GM19238 (cell line): ENCODE measurements at regions not wholly inside any gene's neighbourhood (a gene's known extent, or its start where the extent isn't known, plus 50 kb on each side); places are given as distances from the start of the nearest gene placed in this dataset.

Source experiments
- DNase-seq: peaks from one replicate; pipeline ENCODE4 v3.0.0; 2011; ENCODE audit warnings: low spot score; ENCODE audit not compliant: insufficient read length

DNA sequence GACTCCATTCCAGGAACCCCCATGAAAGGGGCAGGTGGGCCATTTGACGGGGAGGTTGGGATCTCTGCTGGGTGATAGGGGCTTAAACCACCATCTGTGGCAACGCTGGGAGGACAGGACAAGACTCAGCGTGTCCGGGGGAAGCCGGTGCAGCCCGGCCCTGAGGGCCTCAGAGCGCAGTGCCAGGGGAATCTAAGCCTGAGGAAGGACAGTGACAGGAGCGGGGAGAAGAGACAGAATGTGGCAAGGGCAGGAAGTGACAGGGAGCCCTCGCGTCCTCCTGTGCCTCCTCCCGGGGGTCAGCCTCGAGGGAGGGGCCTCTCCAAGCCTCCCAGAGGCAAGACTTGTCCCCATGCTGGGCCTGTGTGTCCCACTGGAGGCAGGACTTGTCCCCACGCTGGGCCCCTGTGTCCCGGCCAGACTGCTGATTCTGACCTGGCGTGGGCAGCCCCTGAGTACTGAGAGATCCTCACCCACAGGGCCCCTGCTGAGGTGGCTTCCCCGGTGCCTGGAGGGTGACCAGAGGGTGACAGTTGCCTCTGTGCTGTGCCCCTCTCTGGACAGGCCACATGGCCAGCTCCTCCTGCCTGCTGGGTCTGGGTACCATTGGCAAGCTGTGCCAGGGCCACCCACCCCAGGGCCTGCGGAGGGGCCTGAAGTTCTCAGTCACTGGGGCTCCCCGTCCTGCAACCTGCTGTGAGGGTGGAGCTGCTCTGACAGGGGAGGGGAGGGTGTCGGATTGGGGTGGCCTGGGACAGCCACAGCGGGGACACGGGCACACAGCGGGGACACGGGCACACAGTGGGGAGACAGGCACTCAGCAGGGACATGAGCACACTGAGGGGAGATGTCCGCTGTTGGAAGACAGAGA, 676.2 kb downstream of the BRD1 start:
- DNase-seq = no peak

DNA sequence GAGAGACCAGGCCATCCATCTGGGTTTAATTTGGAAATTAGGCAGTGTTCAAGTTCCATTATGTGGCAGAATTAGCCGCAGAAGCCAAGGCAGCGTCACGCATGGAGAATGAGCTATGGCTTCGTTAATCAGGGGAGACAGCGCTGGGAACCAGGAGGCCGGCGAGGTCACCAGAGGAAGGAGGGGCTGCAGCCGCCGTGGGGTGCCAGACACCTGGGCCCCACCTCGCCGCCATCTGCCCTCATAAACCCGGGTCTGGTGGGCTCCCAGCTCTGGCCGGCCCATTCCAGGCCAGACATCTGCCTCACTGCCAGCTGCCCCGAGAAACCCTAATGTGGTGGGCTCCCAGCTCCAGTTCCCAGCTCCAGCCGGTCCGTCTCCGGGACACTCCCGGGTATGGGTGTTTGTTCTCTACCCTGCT, 676.9 kb downstream of the BRD1 start:
- DNase-seq = no peak

- no peak for DNase-seq
Measured at GRCh38 chr22:49149721-49150608, 677.7 kb downstream of the BRD1 start.

- no peak for DNase-seq
Measured at GRCh38 chr22:49148895-49149418, 678.7 kb downstream of the BRD1 start.

DNA sequence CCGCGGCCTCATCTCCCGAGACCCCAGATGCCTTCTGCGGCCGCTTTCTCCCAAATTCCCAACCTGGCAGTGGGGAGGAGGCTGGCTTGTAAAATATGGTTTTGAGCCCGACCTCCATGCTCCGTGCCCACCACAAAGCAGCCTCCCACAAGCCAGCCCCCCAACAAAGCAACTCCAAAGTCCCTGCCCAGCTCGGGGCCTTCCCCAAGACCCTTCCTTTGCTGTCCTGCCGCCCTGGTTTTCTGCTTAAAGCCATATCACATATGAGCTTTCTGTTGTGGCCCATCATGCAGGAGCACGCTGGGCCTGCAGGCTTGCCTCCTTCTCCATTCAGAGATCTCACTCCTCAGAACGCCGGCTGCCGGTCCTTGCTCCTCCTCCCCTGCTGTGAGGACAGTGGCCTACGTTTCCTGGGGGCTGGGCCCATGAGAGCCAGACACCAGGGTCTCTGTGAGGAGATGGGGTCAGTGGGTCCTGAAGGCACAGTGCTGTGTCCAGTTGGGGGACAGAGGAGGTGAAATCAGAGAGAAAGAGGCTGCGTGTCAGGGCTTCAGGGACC, 680.0 kb downstream of the BRD1 start:
- no peak for DNase-seq

- no peak for DNase-seq
Measured at GRCh38 chr22:49147171-49147570, 680.5 kb downstream of the BRD1 start.

DNA sequence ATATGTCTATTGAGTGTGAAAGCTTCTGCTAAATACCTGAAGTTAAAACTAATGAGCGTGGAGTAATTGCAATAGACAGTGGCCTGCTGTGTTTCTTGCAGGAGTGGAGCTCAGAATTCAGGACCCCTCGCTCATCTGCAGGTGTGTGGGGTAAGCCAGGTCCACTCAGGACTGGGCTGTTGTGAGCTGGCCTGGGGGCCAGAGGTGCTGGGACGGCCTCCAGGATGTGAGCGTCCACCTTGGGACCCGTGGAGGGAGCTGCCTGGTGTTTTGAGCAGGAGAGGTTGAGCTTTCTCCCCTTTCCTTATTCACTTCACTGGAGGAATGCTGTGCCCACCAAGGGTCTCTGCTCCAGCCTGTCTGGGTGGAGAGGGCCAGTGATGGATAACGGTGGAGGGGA, 681.2 kb downstream of the BRD1 start:
- DNase-seq = no peak

DNA sequence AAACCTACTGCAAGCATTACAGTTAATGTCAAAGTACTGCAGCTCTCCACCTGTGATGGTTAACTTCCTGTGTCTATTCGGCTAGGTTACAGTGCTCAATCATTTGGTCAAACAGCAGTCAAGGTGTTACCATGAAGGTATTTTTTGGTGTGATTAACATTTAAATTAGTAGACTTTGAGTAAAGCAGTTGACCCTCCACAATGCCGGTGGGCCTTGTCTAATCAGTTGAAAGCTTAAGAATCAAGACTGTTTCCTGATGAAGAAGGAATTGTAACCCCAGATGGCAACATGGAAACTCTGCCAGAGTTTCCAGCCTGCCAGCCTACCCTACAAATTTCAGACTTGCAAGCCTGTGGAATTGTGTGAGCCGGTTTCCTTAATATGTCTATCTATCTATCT, 683.9 kb downstream of the BRD1 start:
- no peak for DNase-seq

GRCh38 chr22:49142891-49143290, 684.8 kb downstream of the BRD1 start:
- DNase-seq = no peak

DNA sequence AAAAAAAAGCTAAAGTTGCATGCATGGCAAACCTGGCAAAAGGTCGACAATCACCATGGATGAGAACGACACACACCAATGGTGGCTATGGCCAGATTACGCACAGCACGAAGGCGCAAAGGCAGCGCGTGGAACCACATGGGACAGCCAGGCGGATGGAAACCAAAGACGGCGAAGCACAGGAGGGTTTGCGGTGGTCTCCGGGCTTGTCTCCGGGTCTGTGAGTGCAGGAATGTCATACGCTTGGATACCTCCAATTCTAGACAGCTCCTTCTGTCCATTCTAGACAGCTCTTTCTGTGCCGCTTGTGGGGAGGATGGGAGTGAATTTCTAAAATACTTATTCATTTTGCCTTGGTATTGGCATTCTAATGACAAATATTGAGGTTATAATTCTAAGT, 685.4 kb downstream of the BRD1 start:
- DNase-seq = no peak

GRCh38 chr22:49141761-49142160, 685.9 kb downstream of the BRD1 start:
- no peak for DNase-seq

- no peak for DNase-seq
Measured at GRCh38 chr22:49140911-49141665, 686.6 kb downstream of the BRD1 start.

DNA sequence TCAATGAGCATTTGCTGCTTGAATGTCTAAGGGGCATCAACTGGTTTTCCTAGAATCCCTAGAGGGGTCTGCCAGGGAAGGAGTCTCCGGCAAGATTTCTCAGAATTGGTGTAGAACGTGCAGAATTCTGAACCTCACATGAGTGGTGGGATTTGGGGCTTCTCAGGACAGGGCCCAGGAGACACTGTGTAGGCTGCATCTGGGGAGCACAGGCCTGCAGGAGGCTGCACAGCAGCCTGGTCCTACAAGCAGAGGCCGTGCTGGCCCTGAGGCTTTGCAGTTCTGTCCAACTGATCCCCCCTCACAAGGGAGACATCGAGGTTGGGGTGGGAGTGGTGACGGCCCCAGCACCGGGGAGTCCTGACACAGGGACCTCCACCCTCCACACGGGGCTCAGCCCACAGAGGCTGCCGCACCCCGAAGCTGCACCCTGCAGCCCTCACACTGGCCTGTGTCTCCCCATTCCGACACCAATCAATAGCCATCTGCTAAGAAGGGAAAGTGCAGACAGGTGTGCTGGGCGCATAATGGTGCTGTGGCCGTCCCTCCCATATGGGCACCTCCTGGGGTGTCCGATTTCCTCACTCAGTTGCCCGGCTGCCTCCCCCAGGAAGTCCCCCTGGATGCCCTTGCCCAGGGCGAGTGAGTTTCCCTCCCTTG, 688.1 kb downstream of the BRD1 start:
- no peak for DNase-seq

- DNase-seq = no peak
Measured at GRCh38 chr22:49138250-49138790, 689.4 kb downstream of the BRD1 start.

DNA sequence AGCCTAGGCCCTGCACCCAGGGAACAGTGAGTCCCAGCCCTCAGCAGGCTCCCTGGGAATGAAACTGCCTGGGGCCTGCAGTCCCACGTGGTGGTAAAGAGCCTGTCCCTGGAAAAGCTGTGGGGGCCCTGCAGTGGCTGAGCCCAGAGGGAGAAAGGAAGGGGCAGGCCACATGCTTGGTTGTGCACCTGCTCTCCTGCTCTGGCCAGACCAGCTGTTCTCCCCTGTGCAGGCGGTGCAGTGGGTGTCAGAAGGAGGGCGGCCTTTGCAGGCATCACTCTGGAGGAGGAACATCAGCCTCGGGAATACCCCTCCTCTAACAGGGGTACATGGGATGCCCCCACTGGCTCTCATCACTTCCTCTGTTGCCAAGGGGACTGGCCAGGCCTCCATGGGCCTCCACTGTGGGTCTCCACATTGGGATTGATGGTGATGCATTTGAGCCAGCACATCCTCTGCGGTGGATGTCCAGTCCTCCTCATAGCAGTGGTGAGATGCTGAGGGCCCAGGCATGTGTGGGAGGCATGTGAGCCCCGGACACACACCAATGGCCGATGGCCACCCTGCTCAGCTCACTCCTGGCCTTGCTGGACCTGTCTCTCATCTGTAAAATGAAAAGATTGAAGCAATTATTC, 690.4 kb downstream of the BRD1 start:
- DNase-seq = no peak

DNA sequence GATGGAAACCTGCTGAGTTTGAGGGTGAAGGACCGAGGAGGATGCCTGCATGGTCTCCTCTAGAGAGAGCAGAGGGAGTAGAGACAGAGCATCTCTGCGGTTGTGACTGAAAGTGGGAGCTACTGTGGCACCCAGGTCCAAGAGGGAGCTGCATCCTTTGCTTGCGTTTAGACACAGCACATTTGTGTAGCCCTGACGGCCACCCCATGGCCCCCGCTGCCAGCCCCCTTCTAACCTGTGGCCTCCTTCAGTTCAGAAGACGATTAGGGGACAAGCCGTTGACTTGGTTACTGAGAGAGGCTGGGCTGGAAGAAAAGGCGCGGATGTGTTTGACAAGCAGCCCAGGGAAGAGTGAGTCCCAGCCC, 690.9 kb downstream of the BRD1 start:
- no peak for DNase-seq

DNA sequence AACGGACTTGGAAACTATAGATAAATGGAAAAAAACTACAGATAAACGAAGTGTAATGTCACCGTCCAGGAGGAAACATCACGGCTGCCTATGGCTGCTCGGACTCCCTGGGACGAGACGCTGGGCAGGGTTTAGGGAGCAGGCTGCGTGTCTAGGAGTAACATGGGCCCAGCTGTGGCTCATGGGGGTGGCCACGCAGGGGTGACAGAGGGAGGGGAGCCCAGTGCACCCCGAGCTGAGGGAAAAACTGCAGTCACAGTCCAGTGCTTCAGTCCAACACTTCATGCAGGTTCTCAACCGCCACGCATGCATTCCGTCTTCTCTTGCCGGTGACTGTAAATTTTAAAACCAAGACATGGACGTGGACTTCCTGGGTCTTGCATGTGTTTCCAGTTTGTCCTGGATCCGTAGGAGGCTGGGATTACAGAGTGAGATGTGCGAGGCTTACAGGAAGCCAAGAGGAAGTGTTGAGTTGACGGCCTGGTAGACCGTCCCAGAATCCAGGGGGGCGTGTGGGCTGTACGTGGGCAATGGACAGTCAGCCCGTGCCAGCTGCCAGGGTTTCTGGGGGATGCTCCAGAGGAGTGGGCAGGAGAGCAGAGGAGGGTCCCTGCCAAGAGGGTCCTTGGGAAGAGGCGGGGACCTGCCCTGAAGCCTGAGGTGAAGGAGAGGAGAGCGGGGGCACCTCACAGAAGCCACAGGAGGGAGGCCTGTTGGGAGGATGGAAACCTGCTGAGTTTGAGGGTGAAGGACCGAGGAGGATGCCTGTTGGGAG, 691.4 kb downstream of the BRD1 start:
- DNase-seq = no peak

DNA sequence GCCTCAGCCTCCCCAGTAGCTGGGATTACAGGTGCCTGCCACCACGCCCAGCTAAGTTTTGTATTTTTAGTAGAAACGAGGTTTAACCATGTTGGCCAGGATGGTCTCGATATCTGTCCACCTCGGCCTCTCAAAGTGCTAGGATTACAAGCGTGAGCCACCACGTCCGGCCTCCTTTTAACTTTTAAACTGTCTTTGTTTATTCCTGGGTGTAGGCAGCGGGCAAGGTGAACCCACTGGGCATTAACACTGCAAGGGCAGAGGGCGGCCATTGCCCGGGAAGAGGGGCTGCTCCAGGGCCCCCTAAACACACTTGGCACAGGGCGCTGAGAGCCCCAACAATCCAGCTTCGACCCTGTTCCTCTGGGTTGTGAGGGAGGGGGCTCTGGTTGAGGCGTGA, 693.6 kb downstream of the BRD1 start:
- DNase-seq = no peak

DNA sequence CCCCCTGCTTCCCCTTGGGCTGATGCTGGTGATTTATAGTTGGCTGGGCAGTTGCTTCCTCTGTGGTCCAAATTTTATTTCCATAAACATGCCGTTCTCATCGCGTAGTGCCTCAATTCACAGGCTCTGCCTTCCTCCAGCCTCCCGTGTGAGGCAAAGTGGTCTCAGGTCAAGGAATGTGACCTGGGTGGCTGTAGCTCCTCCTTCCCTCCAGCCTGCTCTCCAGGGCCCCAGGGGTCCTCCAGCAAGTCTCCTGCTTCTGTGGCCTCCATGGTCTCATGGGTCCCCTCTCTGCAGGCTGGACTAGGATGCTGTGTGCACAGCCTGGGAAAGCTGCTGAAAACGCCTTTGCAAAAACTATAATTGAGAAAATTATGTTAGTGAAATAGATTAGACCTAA, 694.1 kb downstream of the BRD1 start:
- DNase-seq = no peak
